ENCODE measurements at regions not wholly inside any gene's neighbourhood (a gene's known extent, or its start where the extent isn't known, plus 50 kb on each side); places are given as distances from the start of the nearest gene placed in this dataset.
"Not testable (repeated sequence)": the region's sequence is repeated elsewhere in the genome, so short reads cannot be mapped to it uniquely, and the experiment has no call there.

GRCh38 chr5:152650413-152650812, 245.3 kb upstream of the NMUR2 start:
- POLR2A ChIA-PET (ENCODE audit: unreplicated experiment) = no interaction called here
- CTCF ChIA-PET = no interaction called here
- DNase-seq (no peak), ATAC-seq (no peak)
- no peaks in the 10 kb centered on the region for H3K27me3 ChIP-seq (ENCODE audit: low read length)
- no peaks in the 10 kb centered on the region for H3K36me3 ChIP-seq (ENCODE audit: low read depth, low read length)
- BruUV-seq (replicated peaks) = no TSS peak
- H4K20me1 ChIP-seq (ENCODE audit: low read length) = no peaks in the 10 kb centered on the region
- intact Hi-C loops (cut with micrococcal nuclease) = no loop called here
- no peaks in the 10 kb centered on the region for H3K4me1 ChIP-seq (ENCODE audit: insufficient read depth, low read length)
- TF ChIP-seq CTCF (conservative IDR thresholded peaks at IDR 0.05; ENCODE audit: low read depth, low read length) (no peak), EZH2 (IDR thresholded peaks at IDR 0.05; ENCODE audit: low read length, unreplicated experiment) (no peak), EZH2phosphoT487 (IDR thresholded peaks at IDR 0.05; ENCODE audit: borderline replicate concordance, low read length) (no peak)
- 0 out of 2 replicates have a peak, but pooled peaks cover 4% of the 10 kb centered on the region for H3K9me3 ChIP-seq (ENCODE audit: low read length)
- H3K9ac ChIP-seq (ENCODE audit: low read length) = no peak overlapping the region
- H3K27ac ChIP-seq (ENCODE audit: low read length) = no peak overlapping the region
- H2AFZ ChIP-seq (ENCODE audit: low read length) = no peak overlapping the region
- H3K4me3 ChIP-seq (ENCODE audit: low read length) = no peak overlapping the region
- H3K4me2 ChIP-seq (ENCODE audit: low read length) = no peak overlapping the region
- H3F3A ChIP-seq (ENCODE audit: low read length, unreplicated experiment) = no peaks in the 10 kb centered on the region
- H3K79me2 ChIP-seq (ENCODE audit: low read length) = no peaks in the 10 kb centered on the region
- H3K9me2 ChIP-seq (replicated peaks; ENCODE audit: low read length) = no peaks in the 10 kb centered on the region

GRCh38 chr5:152659470-152659869, 254.4 kb upstream of the NMUR2 start:
- POLR2A ChIA-PET (ENCODE audit: unreplicated experiment); H3K27me3 ChIP-seq (ENCODE audit: low read length); H3K9me2 ChIP-seq (replicated peaks; ENCODE audit: low read length); H3F3A ChIP-seq (ENCODE audit: low read length, unreplicated experiment); H4K20me1 ChIP-seq (ENCODE audit: low read length); H2AFZ ChIP-seq (ENCODE audit: low read length); BruUV-seq (replicated peaks); H3K9me3 ChIP-seq (ENCODE audit: low read length); H3K9ac ChIP-seq (ENCODE audit: low read length); H3K27ac ChIP-seq (ENCODE audit: low read length); H3K4me1 ChIP-seq (ENCODE audit: insufficient read depth, low read length); H3K79me2 ChIP-seq (ENCODE audit: low read length); intact Hi-C loops (cut with micrococcal nuclease); DNase-seq; CTCF ChIA-PET; H3K4me3 ChIP-seq (ENCODE audit: low read length); H3K4me2 ChIP-seq (ENCODE audit: low read length); ATAC-seq; H3K36me3 ChIP-seq (ENCODE audit: low read depth, low read length): not testable (repeated sequence)

GRCh38 chr5:152673601-152674000, 268.5 kb upstream of the NMUR2 start:
- Histone ChIP-seq H3K27ac (ENCODE audit: low read length) (no peak overlapping the region), H3K9ac (ENCODE audit: low read length) (no peak overlapping the region), H3K9me2 (replicated peaks; ENCODE audit: low read length) (no peaks in the 10 kb centered on the region), H3K79me2 (ENCODE audit: low read length) (no peaks in the 10 kb centered on the region), H3K36me3 (ENCODE audit: low read depth, low read length) (no peaks in the 10 kb centered on the region), H3K4me2 (ENCODE audit: low read length) (no peak overlapping the region), H3K4me1 (ENCODE audit: insufficient read depth, low read length) (no peaks in the 10 kb centered on the region), H3K9me3 (ENCODE audit: low read length) (no peaks in the 10 kb centered on the region), H3F3A (ENCODE audit: low read length, unreplicated experiment) (no peaks in the 10 kb centered on the region), H3K27me3 (ENCODE audit: low read length) (no peaks in the 10 kb centered on the region), H2AFZ (ENCODE audit: low read length) (no peak overlapping the region), H4K20me1 (ENCODE audit: low read length) (no peaks in the 10 kb centered on the region), H3K4me3 (ENCODE audit: low read length) (no peak overlapping the region)
- no TSS peak for BruUV-seq (replicated peaks)
- intact Hi-C loops (cut with micrococcal nuclease) = no loop called here
- no peak for DNase-seq
- ATAC-seq = no peak
- POLR2A ChIA-PET (ENCODE audit: unreplicated experiment) = no interaction called here
- CTCF ChIA-PET = no interaction called here
- TF ChIP-seq EZH2 (IDR thresholded peaks at IDR 0.05; ENCODE audit: low read length, unreplicated experiment) (no peak), EZH2phosphoT487 (IDR thresholded peaks at IDR 0.05; ENCODE audit: borderline replicate concordance, low read length) (no peak), CTCF (conservative IDR thresholded peaks at IDR 0.05; ENCODE audit: low read depth, low read length) (no peak)
